H1 (cell line): ENCODE measurements at regions not wholly inside any gene's neighbourhood (a gene's known extent, or its start where the extent isn't known, plus 50 kb on each side); places are given as distances from the start of the nearest gene placed in this dataset.

Experiments
- HDAC6 ChIP-seq: IDR thresholded peaks from one replicate; pipeline ENCODE4 v1.7.1; 2012; ENCODE audit warnings: low read depth, mild to moderate bottlenecking, inconsistent platforms, low read length, moderate library complexity
- NANOG ChIP-seq: IDR thresholded peaks from 2 replicates; pipeline ENCODE4 v1.6.1; 2011; ENCODE audit warnings: low read length, low read depth, mild to moderate bottlenecking, inconsistent platforms; ENCODE audit not compliant: insufficient read depth, poor library complexity, severe bottlenecking
- SP1 ChIP-seq: IDR thresholded peaks from 2 replicates; pipeline ENCODE4 v1.6.1; 2011; ENCODE audit warnings: low read depth, low read length
- TEAD4 ChIP-seq: IDR thresholded peaks from 2 replicates; pipeline ENCODE4 v1.6.1; 2012; ENCODE audit warnings: low read depth, low read length, inconsistent platforms, mixed read lengths

DNA sequence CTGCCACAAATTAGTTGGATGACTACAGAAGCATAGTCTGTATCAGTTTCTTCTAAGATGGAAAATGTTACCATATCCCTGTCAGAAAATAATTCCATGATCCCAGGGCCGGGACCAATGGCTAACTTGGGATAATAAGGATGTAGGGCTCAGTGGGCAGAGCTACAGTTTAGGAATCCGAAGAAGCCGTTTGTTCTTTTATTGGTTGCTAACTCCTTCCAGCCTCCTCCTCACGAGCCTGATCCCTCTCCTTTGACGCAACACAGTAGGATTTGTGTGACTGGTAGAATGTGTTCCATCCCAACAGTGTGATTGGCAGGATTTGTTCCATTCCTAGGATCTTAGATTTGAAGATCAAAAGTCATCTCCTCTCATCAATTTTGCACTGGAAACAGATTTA lies 496.9 kb downstream of the AGTPBP1 start (continued):
- TF ChIP-seq NANOG (no peak), HDAC6 (no peak), SP1 (no peak), TEAD4 (no peak)
